ENCODE measurements at regions not wholly inside any gene's neighbourhood (a gene's known extent, or its start where the extent isn't known, plus 50 kb on each side); places are given as distances from the start of the nearest gene placed in this dataset.
"Not testable (repeated sequence)": the region's sequence is repeated elsewhere in the genome, so short reads cannot be mapped to it uniquely, and the experiment has no call there.

DNA sequence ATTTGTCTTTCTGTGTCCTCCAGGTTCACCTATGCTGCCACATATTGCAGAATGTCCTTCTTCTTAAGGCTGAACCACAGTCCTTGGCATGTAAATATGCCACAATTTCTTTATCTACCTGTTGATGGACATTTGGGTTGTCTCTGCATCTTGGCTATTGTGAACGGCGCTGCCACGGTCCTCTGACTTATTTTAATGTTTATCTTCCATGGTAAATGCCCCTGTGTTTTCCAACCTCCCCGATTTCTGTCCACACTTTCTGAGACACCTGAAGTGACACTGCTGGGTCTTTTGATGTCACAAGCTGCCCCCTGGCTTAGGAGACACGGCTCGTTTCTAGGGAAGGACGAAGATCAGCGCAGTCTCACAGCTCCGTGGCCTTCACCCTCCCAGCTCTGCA is 128.3 kb upstream of the PDE10A start:
- DNase-seq (ENCODE audit: low spot score) = no peak

- no peak for DNase-seq (ENCODE audit: low spot score)
Measured at GRCh38 chr6:165782812-165783211, 119.8 kb upstream of the PDE10A start.

DNA sequence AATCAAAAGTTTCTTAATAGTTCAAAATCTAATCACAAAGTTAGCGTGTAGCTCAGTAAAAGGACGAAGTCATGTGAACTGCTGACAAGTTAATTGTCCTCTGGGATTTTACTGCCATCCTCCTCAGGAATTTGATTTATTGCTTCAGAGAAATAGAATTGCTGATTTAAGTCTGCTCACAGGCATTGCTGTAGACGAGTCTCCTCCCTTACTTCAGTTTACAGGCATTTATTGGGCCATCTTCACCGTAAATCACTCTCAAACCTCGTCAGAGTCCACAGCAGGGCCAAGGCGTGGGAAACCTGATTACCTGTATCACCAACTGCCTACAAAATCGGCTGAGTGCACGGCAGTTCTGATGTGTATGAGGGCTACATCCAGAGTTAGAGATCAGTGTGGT is 119.1 kb upstream of the PDE10A start:
- no peak for DNase-seq (ENCODE audit: low spot score)

DNA sequence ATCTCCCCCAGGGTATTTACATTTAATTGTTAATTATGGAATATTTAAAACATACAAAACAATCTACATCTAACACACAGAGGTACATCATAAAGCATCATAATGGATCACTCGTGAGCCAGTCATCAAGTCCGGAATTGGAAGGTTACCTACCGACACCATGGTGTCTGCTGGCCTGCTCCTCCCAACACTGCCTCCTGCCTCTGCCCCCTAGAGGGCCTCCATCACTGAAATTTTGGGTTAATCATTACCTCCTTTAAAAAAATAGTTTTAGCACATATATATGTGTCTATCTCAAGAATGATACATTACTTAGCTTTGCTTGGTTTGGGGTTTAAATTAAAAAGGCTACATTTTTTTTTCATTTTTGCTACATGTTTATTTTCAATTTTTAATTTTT is 114.6 kb upstream of the PDE10A start:
- DNase-seq (ENCODE audit: low spot score) = no peak

GRCh38 chr6:165776691-165777090 is 113.7 kb upstream of the PDE10A start:
- DNase-seq (ENCODE audit: low spot score) = no peak

DNA sequence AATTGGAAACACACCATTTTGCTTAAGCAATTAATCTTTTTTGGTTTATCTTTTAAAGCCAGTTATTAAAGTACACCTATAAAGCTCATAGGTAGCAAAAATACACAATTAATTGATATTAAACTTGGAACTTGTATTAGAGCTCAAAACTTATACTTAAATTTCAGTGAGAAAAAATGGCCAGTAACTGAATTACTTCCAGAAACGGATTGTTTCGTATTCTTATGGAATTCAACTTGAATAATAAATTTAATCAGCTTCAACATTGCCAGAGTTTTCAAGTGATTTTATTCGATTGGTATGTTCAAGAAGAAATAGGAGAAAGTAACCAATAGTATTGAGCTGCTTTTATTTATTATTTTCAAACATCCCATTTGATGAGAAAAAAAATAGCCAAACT is 112.7 kb upstream of the PDE10A start:
- no peak for DNase-seq (ENCODE audit: low spot score)

DNA sequence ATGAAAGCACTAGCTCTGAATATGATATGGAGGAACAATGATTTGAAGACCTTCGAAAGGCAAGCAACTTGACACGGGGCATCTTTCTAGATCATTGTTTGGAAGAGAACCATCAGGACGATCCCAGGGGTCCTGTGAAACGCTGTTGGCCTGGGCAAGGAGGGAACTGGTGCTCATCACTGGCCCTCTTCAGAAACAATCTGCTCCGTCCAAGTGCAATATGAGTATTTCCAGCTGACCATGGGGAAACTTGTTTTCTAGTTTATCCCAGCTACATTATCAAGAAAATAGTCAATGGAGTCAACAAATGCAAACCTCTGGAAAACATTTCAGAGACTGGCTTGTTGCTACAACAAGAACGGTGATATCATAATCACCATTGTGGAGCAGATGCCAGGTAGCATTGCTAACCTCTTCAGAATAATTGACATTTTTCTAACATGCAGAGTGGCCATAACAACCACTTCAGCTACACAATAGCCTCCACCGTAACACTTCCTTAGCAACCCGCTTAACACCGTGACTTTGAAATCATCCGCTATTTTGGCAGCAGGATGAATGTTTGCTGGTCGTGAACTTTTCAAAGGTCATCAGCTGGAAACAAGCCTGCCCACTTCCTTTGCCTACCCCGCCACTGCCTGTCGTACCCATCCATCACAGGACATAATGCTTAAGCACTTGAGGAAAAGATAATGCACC is 112.0 kb upstream of the PDE10A start:
- no peak for DNase-seq (ENCODE audit: low spot score)

DNA sequence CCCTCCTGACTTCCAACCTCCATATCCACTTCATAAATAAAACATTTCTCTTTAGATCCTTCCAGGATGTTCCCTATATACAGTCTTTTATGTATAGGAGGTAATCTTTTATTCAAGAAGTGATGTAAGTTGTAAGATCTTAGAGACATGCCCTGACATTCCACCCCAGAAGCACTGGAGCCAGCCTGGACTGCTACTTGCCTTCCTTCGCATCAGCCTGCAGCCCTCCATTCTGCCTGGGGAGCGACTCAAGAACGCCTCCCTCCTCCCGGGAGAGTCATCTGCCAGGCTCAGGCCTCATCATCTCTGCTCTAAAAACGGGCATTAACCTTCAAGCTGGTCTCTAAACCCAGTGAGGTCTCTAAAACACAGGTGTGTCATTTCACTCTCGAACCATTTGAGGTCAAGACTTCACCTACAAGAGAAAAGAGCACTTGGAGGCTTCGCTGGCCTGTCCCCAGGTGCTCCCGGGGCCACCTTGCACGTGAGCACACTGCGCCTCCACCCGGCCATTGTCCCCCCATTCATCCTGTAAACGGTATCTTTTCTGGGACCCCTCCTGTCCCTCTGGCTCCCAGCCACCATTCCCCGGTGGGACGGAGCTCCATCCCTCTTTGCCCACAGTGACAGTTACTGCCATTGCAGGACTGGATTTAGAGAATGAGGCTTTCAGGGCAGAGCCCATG is 107.5 kb upstream of the PDE10A start:
- DNase-seq (ENCODE audit: low spot score) = no peak

DNA sequence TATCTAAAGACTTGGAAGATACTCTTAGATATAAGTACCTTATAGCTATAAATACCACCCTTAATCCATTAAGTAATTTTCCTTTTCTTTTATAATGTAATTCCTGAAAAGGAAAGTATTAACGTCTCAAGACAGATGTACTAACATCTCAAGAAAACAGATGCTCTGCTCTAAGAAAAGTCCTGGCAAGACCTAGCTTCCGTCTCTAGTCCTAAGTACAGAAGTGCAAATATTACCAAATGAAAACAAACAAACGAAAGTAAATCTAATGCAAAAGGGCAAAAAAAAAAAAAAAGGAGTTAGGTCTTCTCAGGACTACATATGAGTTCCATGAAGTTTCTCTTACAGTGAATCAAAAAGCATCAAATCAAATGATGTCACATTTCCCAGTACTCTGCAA is 106.8 kb upstream of the PDE10A start:
- DNase-seq (ENCODE audit: low spot score) = no peak

DNA sequence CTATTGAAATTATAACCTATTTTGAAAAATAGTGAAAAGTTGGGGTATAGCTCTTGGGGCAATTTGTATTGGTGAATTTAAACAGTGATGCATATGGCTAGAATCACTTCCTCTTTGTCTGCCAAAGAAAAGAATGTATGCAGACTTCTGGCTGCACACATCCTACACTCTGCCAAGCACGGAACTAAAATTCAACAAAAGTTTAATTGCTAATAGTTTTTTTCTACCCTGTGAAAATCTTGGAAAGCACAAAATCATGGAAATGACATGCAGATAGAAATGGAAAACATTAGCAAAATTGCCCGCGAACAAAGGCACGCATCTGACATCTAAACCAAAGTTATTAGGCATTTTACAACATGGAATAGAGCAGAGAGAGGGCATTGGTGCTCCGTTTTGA is 106.4 kb upstream of the PDE10A start:
- DNase-seq (ENCODE audit: low spot score) = no peak

DNA sequence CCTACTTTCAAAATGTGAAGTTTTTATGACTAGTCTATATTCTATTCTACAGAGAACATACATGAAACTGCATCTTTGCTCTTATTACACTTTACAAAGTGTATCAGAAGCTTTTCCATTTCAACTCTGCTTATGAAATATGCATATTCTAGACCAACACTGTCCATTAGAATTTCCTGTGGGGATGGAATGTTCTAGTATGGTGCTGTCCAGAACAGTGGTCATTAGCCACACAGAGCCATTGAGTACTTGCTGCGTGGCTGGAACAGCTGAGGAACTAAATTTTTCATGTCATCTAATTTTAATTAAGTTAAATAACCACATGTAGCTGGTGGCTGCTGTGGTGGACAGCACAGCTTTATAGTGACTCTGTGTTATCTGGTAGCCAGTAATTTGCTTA is 105.9 kb upstream of the PDE10A start:
- no peak for DNase-seq (ENCODE audit: low spot score)

- no peak for DNase-seq (ENCODE audit: low spot score)
Measured at GRCh38 chr6:165767228-165767627, 104.2 kb upstream of the PDE10A start.

- DNase-seq (ENCODE audit: low spot score) = peak; percentile 21
Measured at GRCh38 chr6:165766457-165766856, 103.4 kb upstream of the PDE10A start.

DNA sequence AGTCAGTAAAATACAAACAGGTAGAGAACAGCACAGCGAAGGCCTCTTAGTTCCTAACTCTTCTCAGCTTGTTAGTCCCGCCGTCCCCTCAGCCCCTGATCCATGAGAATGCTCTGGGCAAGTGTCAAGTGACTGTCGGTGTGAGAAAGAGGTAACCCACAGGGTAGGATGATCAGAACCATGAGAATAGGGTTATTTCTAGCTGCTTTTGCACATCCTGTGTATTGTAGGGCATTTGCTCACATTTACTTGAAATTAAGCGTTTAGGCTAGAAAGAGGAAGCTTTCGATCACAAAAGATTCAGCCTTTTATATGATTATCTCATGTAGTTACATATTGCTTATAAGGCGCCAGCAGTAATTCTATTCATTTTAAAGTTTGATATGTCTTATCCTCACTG is 103.0 kb upstream of the PDE10A start:
- no peak for DNase-seq (ENCODE audit: low spot score)

- DNase-seq (ENCODE audit: low spot score) = not testable (repeated sequence)
Measured at GRCh38 chr6:165765256-165765655, 102.2 kb upstream of the PDE10A start.

GRCh38 chr6:165762876-165763275 is 99.8 kb upstream of the PDE10A start:
- no peak for DNase-seq (ENCODE audit: low spot score)

DNA sequence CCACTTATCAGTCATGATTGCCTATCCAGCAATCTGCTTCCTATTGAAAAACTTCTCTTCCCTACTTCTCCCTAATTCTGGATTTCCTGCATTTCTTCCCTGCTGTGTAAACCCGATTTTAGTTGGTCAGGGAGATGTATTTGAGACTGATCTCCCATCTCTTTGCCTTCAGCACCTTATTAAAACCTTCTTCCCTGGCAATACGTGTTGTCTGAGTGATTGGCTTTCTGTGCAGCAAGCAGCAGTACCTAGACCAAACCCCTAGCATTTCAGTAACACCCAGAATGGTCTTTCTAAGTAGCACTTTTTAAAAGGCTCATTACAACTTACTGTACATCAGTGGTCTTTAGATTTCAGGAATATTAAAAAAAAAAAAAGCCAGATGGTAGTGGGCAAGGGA is 99.1 kb upstream of the PDE10A start:
- DNase-seq (ENCODE audit: low spot score) = no peak

- no peak for DNase-seq (ENCODE audit: low spot score)
Measured at GRCh38 chr6:165760803-165761185, 97.8 kb upstream of the PDE10A start.

- no peak for DNase-seq (ENCODE audit: low spot score)
Measured at GRCh38 chr6:165760126-165760802, 97.2 kb upstream of the PDE10A start.

GRCh38 chr6:165758441-165758840 is 95.4 kb upstream of the PDE10A start:
- DNase-seq (ENCODE audit: low spot score) = no peak

DNA sequence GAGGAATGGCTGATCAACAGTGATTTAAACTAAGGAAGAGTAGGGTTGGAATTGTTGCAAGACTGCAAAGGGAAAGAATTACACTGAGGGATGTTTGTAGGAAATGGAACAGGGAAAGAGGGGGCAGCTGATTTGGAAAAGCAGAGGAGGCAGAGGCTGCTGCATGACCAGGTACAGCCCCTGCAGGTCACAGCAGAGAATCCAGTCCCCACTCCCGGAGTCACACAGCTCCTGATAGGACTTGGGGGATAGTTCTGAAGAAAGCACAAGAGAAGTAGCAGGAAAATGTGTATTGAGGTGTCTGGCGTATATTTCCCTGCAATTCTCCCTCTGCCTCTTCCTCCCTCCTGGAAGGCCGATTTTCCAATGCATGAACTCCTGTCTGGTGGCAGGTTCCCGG is 92.5 kb upstream of the PDE10A start:
- no peak for DNase-seq (ENCODE audit: low spot score)

GRCh38 chr6:165753506-165753905 is 90.5 kb upstream of the PDE10A start:
- DNase-seq (ENCODE audit: low spot score) = no peak

DNA sequence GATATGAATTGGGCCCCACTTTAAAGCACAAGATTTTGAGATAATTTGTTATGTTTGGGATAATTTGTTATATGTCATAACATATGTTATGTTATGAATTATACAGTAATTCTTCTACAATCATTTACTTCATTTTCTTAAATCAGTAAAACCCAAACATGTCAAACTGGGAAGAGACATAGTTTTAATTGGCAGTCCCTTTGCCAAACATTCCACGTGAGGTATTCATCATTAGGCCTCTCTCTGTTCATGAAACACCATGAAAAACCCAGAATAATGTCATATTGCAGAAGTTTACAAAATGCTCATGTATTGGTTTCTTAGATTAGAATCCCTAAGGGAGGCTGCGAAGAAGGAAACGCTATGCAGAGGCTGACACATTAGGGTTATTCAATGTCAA is 89.4 kb upstream of the PDE10A start:
- no peak for DNase-seq (ENCODE audit: low spot score)

- no peak for DNase-seq (ENCODE audit: low spot score)
Measured at GRCh38 chr6:165751486-165751885, 88.4 kb upstream of the PDE10A start.
